Kasumi-1 (cell line): ENCODE measurements at regions not wholly inside any gene's neighbourhood (a gene's known extent, or its start where the extent isn't known, plus 50 kb on each side); places are given as distances from the start of the nearest gene placed in this dataset.

Source experiments
- DNase-seq, 2 experiments: peaks; one replicate each; lab custom pipeline; 2025; lab: John Stamatoyannopoulos, UW

DNA sequence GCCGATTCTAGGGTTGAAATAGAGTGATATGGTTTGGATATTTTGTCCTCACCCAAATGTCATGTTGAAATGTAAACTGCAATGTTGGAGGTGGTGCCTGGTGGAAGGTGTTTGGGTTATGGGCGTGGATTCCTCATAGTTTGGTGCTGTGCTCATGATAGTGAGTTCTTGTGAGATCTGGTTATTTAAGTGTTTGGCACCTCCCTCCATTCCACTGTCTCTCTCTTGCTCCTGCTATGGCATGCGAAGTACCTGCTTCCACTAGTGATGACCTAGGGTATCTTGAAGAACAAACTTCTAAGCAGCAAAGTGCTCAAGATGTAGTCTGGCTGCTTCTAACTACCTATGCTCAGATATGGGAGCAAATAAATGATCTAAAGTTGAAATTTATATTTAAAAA, 56.0 kb upstream of the TSPAN18 start:
- no peak for DNase-seq

DNA sequence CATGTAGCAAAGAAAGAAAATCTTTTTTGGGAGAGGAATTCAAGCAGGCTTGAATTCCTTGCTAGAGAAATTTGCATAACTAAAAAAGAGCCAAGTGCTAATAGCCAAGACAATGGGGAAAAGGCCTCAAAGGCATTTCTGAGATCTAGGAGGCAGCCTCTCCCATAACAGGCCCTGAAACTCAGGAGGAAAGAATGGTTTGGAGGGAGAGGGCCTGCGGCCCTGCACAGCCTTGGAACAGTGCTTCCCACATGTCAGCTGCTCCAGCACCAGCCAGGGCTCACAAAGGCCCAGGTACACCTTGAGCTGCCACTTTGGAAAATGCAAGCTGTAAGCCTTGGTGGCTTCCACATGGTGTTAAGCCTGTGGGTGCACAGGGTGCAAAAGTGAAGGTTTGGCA, 55.5 kb upstream of the TSPAN18 start:
- no peak for DNase-seq

DNA sequence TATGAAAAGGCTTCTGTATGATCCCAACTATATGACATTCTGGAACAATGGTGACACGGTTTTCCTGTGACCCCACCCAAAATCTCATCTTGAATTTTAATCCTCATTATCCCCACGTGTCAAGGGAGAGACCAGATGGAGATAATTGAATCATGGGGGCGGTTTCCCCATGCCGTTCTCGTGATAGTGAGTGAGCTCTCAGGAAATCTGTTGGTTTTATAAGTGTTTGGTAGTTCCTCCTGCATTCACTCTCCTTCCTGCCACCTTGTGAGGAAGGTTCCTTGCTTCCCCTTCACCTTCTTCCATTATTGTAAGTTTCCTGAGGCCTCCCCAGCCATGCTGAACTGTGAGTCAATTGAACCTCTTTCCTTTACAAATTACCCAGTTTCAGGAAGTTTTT, 53.1 kb upstream of the TSPAN18 start:
- DNase-seq = peak; percentile 23 to 41

GRCh38 chr11:44674809-44675208, 52.0 kb upstream of the TSPAN18 start:
- DNase-seq = no peak

DNA sequence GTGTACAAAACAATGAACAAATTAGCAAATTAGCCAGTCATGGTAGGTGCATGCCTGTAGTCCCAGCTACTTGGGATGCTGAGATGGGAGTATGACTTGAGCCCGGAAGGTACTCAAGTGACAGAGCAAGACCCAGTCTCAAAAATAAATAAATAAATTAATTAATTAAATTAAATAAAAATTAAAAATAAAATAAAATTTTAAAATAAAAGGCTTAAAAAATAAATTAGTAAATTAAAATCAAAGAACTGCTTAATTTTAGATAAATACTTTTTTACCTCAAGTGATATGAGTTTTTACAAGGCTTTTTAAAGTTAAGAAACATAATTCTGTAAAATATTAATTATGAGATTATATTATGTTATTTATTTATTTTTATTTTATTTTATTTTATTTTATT, 50.9 kb upstream of the TSPAN18 start:
- no peak for DNase-seq
